NB4 (cell line): ENCODE measurements at regions not wholly inside any gene's neighbourhood (a gene's known extent, or its start where the extent isn't known, plus 50 kb on each side); places are given as distances from the start of the nearest gene placed in this dataset.

ENCODE experiments used
- MYC ChIP-seq: IDR thresholded peaks from 2 replicates; pipeline ENCODE4 v1.6.1; 2011; ENCODE audit warnings: low read depth, low read length
- POLR2A ChIP-seq: IDR thresholded peaks from 2 replicates; pipeline ENCODE4 v1.6.1; 2011; ENCODE audit warnings: mild to moderate bottlenecking; ENCODE audit not compliant: insufficient read length; ENCODE audit errors: extremely low read depth
- TF ChIP-seq, protein P1 (sequence below): IDR thresholded peaks from one replicate; pipeline ENCODE4 v1.5.1; 2012; ENCODE audit warnings: low read depth, low read length
- TF ChIP-seq, protein P2 (sequence below): IDR thresholded peaks from 2 replicates; pipeline ENCODE4 v1.6.1; 2011; ENCODE audit warnings: low read depth, low read length

DNA sequence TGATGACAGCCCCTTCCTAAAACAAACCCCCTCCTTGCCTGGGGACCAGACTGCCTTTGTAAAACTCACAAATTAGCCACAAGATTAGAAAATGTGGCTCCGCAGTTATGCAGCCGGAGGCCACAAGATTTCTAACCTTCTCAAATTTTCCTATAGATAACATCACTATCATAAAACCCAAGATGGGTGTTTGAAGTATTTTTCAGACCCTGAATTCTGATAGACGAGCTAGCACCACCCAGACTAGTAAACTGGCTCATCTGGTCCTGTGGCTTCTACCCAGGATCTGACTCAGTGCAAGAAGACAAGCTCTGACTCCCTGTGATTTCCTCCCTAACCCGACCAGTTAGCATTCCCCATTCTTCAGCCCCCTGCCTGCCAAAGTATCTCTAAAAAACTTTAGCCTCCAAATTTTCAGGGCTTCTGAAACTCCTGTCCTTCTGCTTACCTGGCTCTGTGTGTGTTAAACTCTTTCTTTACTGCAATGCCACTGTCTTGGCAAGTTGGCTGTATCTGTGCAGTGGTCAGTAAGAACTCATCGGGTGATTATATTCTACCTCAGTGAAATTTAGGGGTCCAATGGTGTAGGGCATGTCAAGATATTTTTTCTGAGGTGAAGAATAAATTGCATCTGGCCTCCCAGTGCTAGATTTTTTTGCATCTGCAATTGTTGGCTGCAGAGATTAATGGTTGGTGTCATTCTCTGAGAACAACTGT is 102.1 kb downstream of the S1PR1 start:
- TF ChIP-seq, protein P1, sequence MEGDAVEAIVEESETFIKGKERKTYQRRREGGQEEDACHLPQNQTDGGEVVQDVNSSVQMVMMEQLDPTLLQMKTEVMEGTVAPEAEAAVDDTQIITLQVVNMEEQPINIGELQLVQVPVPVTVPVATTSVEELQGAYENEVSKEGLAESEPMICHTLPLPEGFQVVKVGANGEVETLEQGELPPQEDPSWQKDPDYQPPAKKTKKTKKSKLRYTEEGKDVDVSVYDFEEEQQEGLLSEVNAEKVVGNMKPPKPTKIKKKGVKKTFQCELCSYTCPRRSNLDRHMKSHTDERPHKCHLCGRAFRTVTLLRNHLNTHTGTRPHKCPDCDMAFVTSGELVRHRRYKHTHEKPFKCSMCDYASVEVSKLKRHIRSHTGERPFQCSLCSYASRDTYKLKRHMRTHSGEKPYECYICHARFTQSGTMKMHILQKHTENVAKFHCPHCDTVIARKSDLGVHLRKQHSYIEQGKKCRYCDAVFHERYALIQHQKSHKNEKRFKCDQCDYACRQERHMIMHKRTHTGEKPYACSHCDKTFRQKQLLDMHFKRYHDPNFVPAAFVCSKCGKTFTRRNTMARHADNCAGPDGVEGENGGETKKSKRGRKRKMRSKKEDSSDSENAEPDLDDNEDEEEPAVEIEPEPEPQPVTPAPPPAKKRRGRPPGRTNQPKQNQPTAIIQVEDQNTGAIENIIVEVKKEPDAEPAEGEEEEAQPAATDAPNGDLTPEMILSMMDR: no peak
- TF ChIP-seq POLR2A (no peak), MYC (no peak)
- TF ChIP-seq, protein P2, sequence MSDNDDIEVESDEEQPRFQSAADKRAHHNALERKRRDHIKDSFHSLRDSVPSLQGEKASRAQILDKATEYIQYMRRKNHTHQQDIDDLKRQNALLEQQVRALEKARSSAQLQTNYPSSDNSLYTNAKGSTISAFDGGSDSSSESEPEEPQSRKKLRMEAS: no peak
